CD14-positive monocyte (primary cell): ENCODE measurements at regions not wholly inside any gene's neighbourhood (a gene's known extent, or its start where the extent isn't known, plus 50 kb on each side); places are given as distances from the start of the nearest gene placed in this dataset.

Experiments
- DNase-seq, 3 donors: peaks; one replicate each; pipeline ENCODE4 v3.0.0-alpha.2; 2011 to 2022
- H2AFZ ChIP-seq: 2 replicates; pipeline ENCODE4 v1.6.0; 2012; ENCODE audit warnings: mild to moderate bottlenecking, low read depth, low read length, inconsistent platforms; ENCODE audit not compliant: insufficient read depth, poor library complexity, severe bottlenecking
- H3K27ac ChIP-seq, 2 donors: 1 replicate in 1 of 2; 2 replicates in 1 of 2; pipeline ENCODE4 v1.5.1; 2012 to 2013; ENCODE audit warnings: low read length in 2 of 2, control low read depth in 1 of 2, inconsistent platforms in 1 of 2, low read depth in 1 of 2, mild to moderate bottlenecking in 1 of 2
- H3K27me3 ChIP-seq, 2 donors: one replicate each; pipeline versions ENCODE4 v1.6.0 to v1.6.1; 2011 to 2013; ENCODE audit warnings: low read length in 2 of 2; ENCODE audit not compliant: control insufficient read depth in 2 of 2, insufficient read depth in 2 of 2
- H3K36me3 ChIP-seq, 2 donors: replicated peaks in 1 of 2; 1 replicate in 1 of 2; 2 replicates in 1 of 2; pipeline versions ENCODE4 v1.5.1 to v1.6.1; 2012 to 2013; ENCODE audit warnings: low read length in 2 of 2, control low read depth in 1 of 2, inconsistent platforms in 1 of 2, mild to moderate bottlenecking in 1 of 2; ENCODE audit not compliant: insufficient read depth in 2 of 2, control insufficient read depth in 1 of 2
- H3K4me1 ChIP-seq, 2 donors: 1 replicate in 1 of 2; 2 replicates in 1 of 2; pipeline versions ENCODE4 v1.5.1 to v1.6.1; 2012 to 2013; ENCODE audit warnings: low read length in 2 of 2, control low read depth in 1 of 2, inconsistent platforms in 1 of 2, mild to moderate bottlenecking in 1 of 2, moderate library complexity in 1 of 2; ENCODE audit not compliant: insufficient read depth in 2 of 2, control insufficient read depth in 1 of 2
- H3K4me2 ChIP-seq: replicated peaks from 2 replicates; pipeline ENCODE3; 2012; ENCODE audit warnings: low read length, moderate library complexity, mild to moderate bottlenecking; ENCODE audit not compliant: poor library complexity, severe bottlenecking; ENCODE audit errors: extremely low read depth
- H3K4me3 ChIP-seq, 3 experiments: fragments of 200-600 bp in 1 of 3; sonication (generic) in 1 of 3; replicated peaks in 1 of 3; 1 replicate in 2 of 3; 2 replicates in 1 of 3; pipeline ENCODE4 v1.5.1; 2011 to 2013; ENCODE audit warnings: low read length in 3 of 3, mild to moderate bottlenecking in 3 of 3, control low read depth in 2 of 3, low read depth in 2 of 3, inconsistent platforms in 1 of 3, moderate library complexity in 1 of 3
- H3K79me2 ChIP-seq: 2 replicates; pipeline ENCODE4 v1.6.0; 2012; ENCODE audit warnings: mild to moderate bottlenecking, control low read depth, inconsistent platforms, low read length, moderate library complexity; ENCODE audit not compliant: insufficient read depth
- H3K9ac ChIP-seq: 2 replicates; pipeline ENCODE4 v1.6.0; 2017; ENCODE audit warnings: low read length, mild to moderate bottlenecking; ENCODE audit not compliant: insufficient read depth, poor library complexity, severe bottlenecking
- H3K9me3 ChIP-seq, 2 donors: replicated peaks in 1 of 2; 1 replicate in 1 of 2; 2 replicates in 1 of 2; pipeline versions ENCODE4 v1.5.1 to v1.6.1; 2012 to 2013; ENCODE audit warnings: low read length in 2 of 2, control low read depth in 1 of 2; ENCODE audit not compliant: control insufficient read depth in 1 of 2, insufficient read depth in 1 of 2
- H4K20me1 ChIP-seq: 2 replicates; pipeline ENCODE4 v1.6.0; 2012; ENCODE audit warnings: mild to moderate bottlenecking, low read length, control low read depth, moderate library complexity; ENCODE audit not compliant: insufficient read depth
- H3K27ac Mint-ChIP-seq, 7 donors: one replicate each; pipeline ENCODE4 v1.8.0; 2020; ENCODE audit warnings: mild to moderate bottlenecking in 7 of 7, mixed read lengths in 7 of 7, moderate library complexity in 6 of 7, inconsistent platforms in 2 of 7
- H3K27me3 Mint-ChIP-seq, 3 donors: one replicate each; pipeline ENCODE4 v1.8.0; 2021 to 2022; ENCODE audit warnings: low read depth in 3 of 3, mild to moderate bottlenecking in 3 of 3, mixed read lengths in 3 of 3, moderate library complexity in 3 of 3, inconsistent platforms in 1 of 3
- H3K36me3 Mint-ChIP-seq, 2 donors: one replicate each; pipeline ENCODE4 v1.8.0; 2020; ENCODE audit warnings: mixed read lengths in 2 of 2, inconsistent platforms in 1 of 2, mild to moderate bottlenecking in 1 of 2
- H3K4me1 Mint-ChIP-seq: one replicate; pipeline ENCODE4 v1.8.0; 2020; ENCODE audit warnings: mild to moderate bottlenecking, mixed read lengths
- H3K4me3 Mint-ChIP-seq, 2 donors: one replicate each; pipeline ENCODE4 v1.8.0; 2020; ENCODE audit warnings: mild to moderate bottlenecking in 2 of 2, mixed read lengths in 2 of 2, moderate library complexity in 1 of 2
- H3K9me3 Mint-ChIP-seq, 7 donors: one replicate each; pipeline ENCODE4 v1.8.0; 2020 to 2022; ENCODE audit warnings: mixed read lengths in 7 of 7, mild to moderate bottlenecking in 6 of 7, moderate library complexity in 6 of 7, inconsistent platforms in 2 of 7
- CTCF ChIP-seq: fragments of 200-600 bp; IDR thresholded peaks from one replicate; pipeline ENCODE4 v1.8.0; 2022; ENCODE audit warnings: antibody characterized with exemption, mild to moderate bottlenecking
- WGBS: methylation state at CpG from one replicate; pipeline ENCODE4 v1.1.5; 2013; ENCODE audit warnings: missing lambda C conversion rate; ENCODE audit not compliant: insufficient coverage; 5-methylcytosine and 5-hydroxymethylcytosine counted together
- intact Hi-C, 2 donors: fragments of 100-400 bp; cut with micrococcal nuclease; formaldehyde crosslinking; loops; one replicate each; pipeline versions ENCODE4 v1.15.0 to v1.15.1; 2023

- no peak for TF ChIP-seq CTCF
- H3K9me3 Mint-ChIP-seq: peaks cover 0 to 1% (median 0%) of the 10 kb centered on the region in 7 donors
Observed at GRCh38 chr16:9141813-9142212, 50.4 kb downstream of the HAPSTR1 start.

GRCh38 chr16:9144106-9144505 lies 52.7 kb downstream of the HAPSTR1 start:
- peaks cover 3% of the 10 kb centered on the region for H3K4me1 Mint-ChIP-seq
- intact Hi-C loops: no loop called here
- Histone ChIP-seq H4K20me1 (peaks cover 2% of the 10 kb centered on the region), H3K27ac (no peak overlapping the region), H3K9ac (no peak overlapping the region), H3K9me3 (no peaks in the 10 kb centered on the region), H2AFZ (no peak overlapping the region), H3K4me3 (no peak overlapping the region), H3K4me1 (peaks cover 1 to 2% of the 10 kb centered on the region in 2 donors), H3K36me3 (no peaks in the 10 kb centered on the region), H3K79me2 (no peaks in the 10 kb centered on the region), H3K27me3 (no peaks in the 10 kb centered on the region), H3K4me2 (no peak overlapping the region)
- H3K27ac Mint-ChIP-seq: peak overlapping the region in 1 of 7 donors; percentile 76
- DNase-seq: no peak
- peaks cover 8 to 14% (median 11%) of the 10 kb centered on the region in 3 donors for H3K27me3 Mint-ChIP-seq
- no peaks in the 10 kb centered on the region for H3K36me3 Mint-ChIP-seq
- H3K9me3 Mint-ChIP-seq: peaks cover 0 to 1% (median 0%) of the 10 kb centered on the region in 7 donors
- WGBS: 95% methylated on average over 8 of the region's 8 CpGs
- TF ChIP-seq CTCF: no peak
- H3K4me3 Mint-ChIP-seq: no peak overlapping the region

More at GRCh38 chr16:9141813-9142212, 50.4 kb downstream of the HAPSTR1 start:
- intact Hi-C loops: no loop called here
- Histone ChIP-seq H3K4me1 (peaks cover 4% of the 10 kb centered on the region in 2 donors), H4K20me1 (peaks cover 12% of the 10 kb centered on the region), H3K9ac (no peak overlapping the region), H3K79me2 (no peaks in the 10 kb centered on the region), H3K27ac (no peak overlapping the region), H3K4me2 (no peak overlapping the region), H2AFZ (no peak overlapping the region), H3K9me3 (no peaks in the 10 kb centered on the region), H3K36me3 (no peaks in the 10 kb centered on the region), H3K27me3 (peaks cover 0 to 7% of the 10 kb centered on the region in 2 donors), H3K4me3 (no peak overlapping the region)
- Mint-ChIP-seq H3K36me3 (no peaks in the 10 kb centered on the region), H3K27ac (no peak overlapping the region), H3K4me3 (no peak overlapping the region), H3K27me3 (peaks cover 18 to 23% (median 18%) of the 10 kb centered on the region in 3 donors), H3K4me1 (peaks cover 6% of the 10 kb centered on the region)
- 96% methylated on average over 8 of the region's 8 CpGs for WGBS
- no peak for DNase-seq
